ENCODE measurements at regions not wholly inside any gene's neighbourhood (a gene's known extent, or its start where the extent isn't known, plus 50 kb on each side); places are given as distances from the start of the nearest gene placed in this dataset.

DNA sequence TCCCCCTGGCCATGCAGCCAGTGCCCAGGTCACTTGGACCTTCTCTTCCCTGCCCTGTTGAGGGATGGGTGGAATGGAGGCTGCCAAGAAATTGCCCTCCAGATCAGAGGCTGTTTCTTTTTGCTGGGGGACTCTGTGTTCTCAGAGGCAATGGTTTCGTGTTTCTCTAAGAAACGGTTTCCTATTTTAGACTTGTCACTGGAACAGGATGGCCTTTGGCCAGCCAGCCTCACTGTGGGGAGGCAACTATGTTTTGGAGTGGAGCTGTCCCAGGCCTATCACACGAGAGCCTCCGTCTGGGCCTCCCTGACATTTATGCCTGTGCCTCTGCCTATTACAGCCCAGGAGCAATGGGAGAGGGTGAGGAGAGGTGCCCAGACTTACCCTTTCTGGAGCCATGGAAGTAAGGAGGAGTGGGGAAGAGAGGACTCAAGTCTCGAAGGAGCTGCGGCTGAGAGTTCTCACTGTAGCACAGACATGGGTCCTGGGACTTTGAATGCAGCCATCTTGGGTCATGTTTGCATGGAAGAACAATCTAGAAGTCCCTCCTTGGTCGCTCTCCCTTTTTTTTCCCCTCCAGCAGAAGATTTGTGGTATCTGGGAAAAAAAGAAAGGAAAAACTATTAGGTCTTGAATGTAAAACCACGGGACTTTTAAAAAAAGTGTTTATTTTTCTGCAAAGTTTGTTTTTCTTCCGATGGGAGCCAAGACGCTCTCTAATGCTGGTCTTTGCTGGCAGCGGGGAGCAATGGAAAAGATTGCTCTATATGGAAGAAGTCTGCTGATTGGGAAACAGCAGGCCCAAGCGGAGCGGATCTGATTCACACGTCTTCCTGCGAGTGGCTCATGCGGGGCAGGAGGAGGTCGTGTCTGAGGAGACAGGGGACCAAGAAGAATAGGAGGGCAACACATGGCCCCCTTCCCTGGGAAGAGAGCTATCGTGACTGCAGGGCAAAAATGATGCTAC, 219.2 kb downstream of the FOXD2 start:
- TF ChIP-seq, protein P1, sequence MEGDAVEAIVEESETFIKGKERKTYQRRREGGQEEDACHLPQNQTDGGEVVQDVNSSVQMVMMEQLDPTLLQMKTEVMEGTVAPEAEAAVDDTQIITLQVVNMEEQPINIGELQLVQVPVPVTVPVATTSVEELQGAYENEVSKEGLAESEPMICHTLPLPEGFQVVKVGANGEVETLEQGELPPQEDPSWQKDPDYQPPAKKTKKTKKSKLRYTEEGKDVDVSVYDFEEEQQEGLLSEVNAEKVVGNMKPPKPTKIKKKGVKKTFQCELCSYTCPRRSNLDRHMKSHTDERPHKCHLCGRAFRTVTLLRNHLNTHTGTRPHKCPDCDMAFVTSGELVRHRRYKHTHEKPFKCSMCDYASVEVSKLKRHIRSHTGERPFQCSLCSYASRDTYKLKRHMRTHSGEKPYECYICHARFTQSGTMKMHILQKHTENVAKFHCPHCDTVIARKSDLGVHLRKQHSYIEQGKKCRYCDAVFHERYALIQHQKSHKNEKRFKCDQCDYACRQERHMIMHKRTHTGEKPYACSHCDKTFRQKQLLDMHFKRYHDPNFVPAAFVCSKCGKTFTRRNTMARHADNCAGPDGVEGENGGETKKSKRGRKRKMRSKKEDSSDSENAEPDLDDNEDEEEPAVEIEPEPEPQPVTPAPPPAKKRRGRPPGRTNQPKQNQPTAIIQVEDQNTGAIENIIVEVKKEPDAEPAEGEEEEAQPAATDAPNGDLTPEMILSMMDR (IDR thresholded peaks at IDR 0.05), result no peak
- TF ChIP-seq RELA (CRISPR knock-in tag; IDR thresholded peaks at IDR 0.05; ENCODE audit: borderline replicate concordance), result no peak
- TF ChIP-seq, protein P2, sequence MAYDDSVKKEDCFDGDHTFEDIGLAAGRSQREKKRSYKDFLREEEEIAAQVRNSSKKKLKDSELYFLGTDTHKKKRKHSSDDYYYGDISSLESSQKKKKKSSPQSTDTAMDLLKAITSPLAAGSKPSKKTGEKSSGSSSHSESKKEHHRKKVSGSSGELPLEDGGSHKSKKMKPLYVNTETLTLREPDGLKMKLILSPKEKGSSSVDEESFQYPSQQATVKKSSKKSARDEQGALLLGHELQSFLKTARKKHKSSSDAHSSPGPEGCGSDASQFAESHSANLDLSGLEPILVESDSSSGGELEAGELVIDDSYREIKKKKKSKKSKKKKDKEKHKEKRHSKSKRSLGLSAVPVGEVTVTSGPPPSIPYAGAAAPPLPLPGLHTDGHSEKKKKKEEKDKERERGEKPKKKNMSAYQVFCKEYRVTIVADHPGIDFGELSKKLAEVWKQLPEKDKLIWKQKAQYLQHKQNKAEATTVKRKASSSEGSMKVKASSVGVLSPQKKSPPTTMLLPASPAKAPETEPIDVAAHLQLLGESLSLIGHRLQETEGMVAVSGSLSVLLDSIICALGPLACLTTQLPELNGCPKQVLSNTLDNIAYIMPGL (CRISPR knock-in tag; IDR thresholded peaks at IDR 0.05), result no peak

Measured in WTC11 (cell line).